AG10803 (cell line): ENCODE measurements at regions not wholly inside any gene's neighbourhood (a gene's known extent, or its start where the extent isn't known, plus 50 kb on each side); places are given as distances from the start of the nearest gene placed in this dataset.

ENCODE experiments used
- DNase-seq: peaks from one replicate; pipeline ENCODE4 v3.0.0; 2010; ENCODE audit warnings: low read depth
- H3K4me3 ChIP-seq: 2 replicates; pipeline ENCODE4 v1.5.1; 2011; ENCODE audit warnings: mild to moderate bottlenecking, low read length, control low read depth
- CTCF ChIP-seq: conservative IDR thresholded peaks from 2 replicates; pipeline ENCODE4 v1.5.1; 2011; ENCODE audit warnings: mild to moderate bottlenecking, low read length, control low read depth, inconsistent platforms

- no peak overlapping the region for H3K4me3 ChIP-seq
- no peak for TF ChIP-seq CTCF
- no peak for DNase-seq
Measured at GRCh38 chr10:21193196-21193595, 296.1 kb upstream of the NEBL start.

- H3K4me3 ChIP-seq = no peak overlapping the region
- no peak for TF ChIP-seq CTCF
- DNase-seq = no peak
Measured at GRCh38 chr10:21191512-21191911, 294.4 kb upstream of the NEBL start.

GRCh38 chr10:21184984-21185383, 287.9 kb upstream of the NEBL start:
- no peak for DNase-seq
- no peak for TF ChIP-seq CTCF
- H3K4me3 ChIP-seq = no peak overlapping the region

GRCh38 chr10:21184216-21184615, 287.1 kb upstream of the NEBL start:
- TF ChIP-seq CTCF = no peak
- no peak for DNase-seq
- no peak overlapping the region for H3K4me3 ChIP-seq

- DNase-seq = no peak
- TF ChIP-seq CTCF = no peak
- H3K4me3 ChIP-seq = no peak overlapping the region
Measured at GRCh38 chr10:21183025-21183424, 285.9 kb upstream of the NEBL start.

GRCh38 chr10:21181451-21181850, 284.3 kb upstream of the NEBL start:
- H3K4me3 ChIP-seq = no peak overlapping the region
- DNase-seq = no peak
- no peak for TF ChIP-seq CTCF

GRCh38 chr10:21180604-21181003, 283.5 kb upstream of the NEBL start:
- no peak for DNase-seq
- no peak overlapping the region for H3K4me3 ChIP-seq
- no peak for TF ChIP-seq CTCF
